CD14-positive monocyte (primary cell): ENCODE measurements at regions not wholly inside any gene's neighbourhood (a gene's known extent, or its start where the extent isn't known, plus 50 kb on each side); places are given as distances from the start of the nearest gene placed in this dataset.

ENCODE experiments used
- DNase-seq, 3 donors: peaks; one replicate each; pipeline ENCODE4 v3.0.0-alpha.2; 2011 to 2022
- H2AFZ ChIP-seq: 2 replicates; pipeline ENCODE4 v1.6.0; 2012; ENCODE audit warnings: mild to moderate bottlenecking, low read depth, low read length, inconsistent platforms; ENCODE audit not compliant: insufficient read depth, poor library complexity, severe bottlenecking
- H3K27ac ChIP-seq, 2 donors: 1 replicate in 1 of 2; 2 replicates in 1 of 2; pipeline ENCODE4 v1.5.1; 2012 to 2013; ENCODE audit warnings: low read length in 2 of 2, control low read depth in 1 of 2, inconsistent platforms in 1 of 2, low read depth in 1 of 2, mild to moderate bottlenecking in 1 of 2
- H3K27me3 ChIP-seq, 2 donors: one replicate each; pipeline versions ENCODE4 v1.6.0 to v1.6.1; 2011 to 2013; ENCODE audit warnings: low read length in 2 of 2; ENCODE audit not compliant: control insufficient read depth in 2 of 2, insufficient read depth in 2 of 2
- H3K36me3 ChIP-seq, 2 donors: replicated peaks in 1 of 2; 1 replicate in 1 of 2; 2 replicates in 1 of 2; pipeline versions ENCODE4 v1.5.1 to v1.6.1; 2012 to 2013; ENCODE audit warnings: low read length in 2 of 2, control low read depth in 1 of 2, inconsistent platforms in 1 of 2, mild to moderate bottlenecking in 1 of 2; ENCODE audit not compliant: insufficient read depth in 2 of 2, control insufficient read depth in 1 of 2
- H3K4me1 ChIP-seq, 2 donors: 1 replicate in 1 of 2; 2 replicates in 1 of 2; pipeline versions ENCODE4 v1.5.1 to v1.6.1; 2012 to 2013; ENCODE audit warnings: low read length in 2 of 2, control low read depth in 1 of 2, inconsistent platforms in 1 of 2, mild to moderate bottlenecking in 1 of 2, moderate library complexity in 1 of 2; ENCODE audit not compliant: insufficient read depth in 2 of 2, control insufficient read depth in 1 of 2
- H3K4me2 ChIP-seq: replicated peaks from 2 replicates; pipeline ENCODE3; 2012; ENCODE audit warnings: low read length, moderate library complexity, mild to moderate bottlenecking; ENCODE audit not compliant: poor library complexity, severe bottlenecking; ENCODE audit errors: extremely low read depth
- H3K4me3 ChIP-seq, 3 experiments: fragments of 200-600 bp in 1 of 3; sonication (generic) in 1 of 3; replicated peaks in 1 of 3; 1 replicate in 2 of 3; 2 replicates in 1 of 3; pipeline ENCODE4 v1.5.1; 2011 to 2013; ENCODE audit warnings: low read length in 3 of 3, mild to moderate bottlenecking in 3 of 3, control low read depth in 2 of 3, low read depth in 2 of 3, inconsistent platforms in 1 of 3, moderate library complexity in 1 of 3
- H3K79me2 ChIP-seq: 2 replicates; pipeline ENCODE4 v1.6.0; 2012; ENCODE audit warnings: mild to moderate bottlenecking, control low read depth, inconsistent platforms, low read length, moderate library complexity; ENCODE audit not compliant: insufficient read depth
- H3K9ac ChIP-seq: 2 replicates; pipeline ENCODE4 v1.6.0; 2017; ENCODE audit warnings: low read length, mild to moderate bottlenecking; ENCODE audit not compliant: insufficient read depth, poor library complexity, severe bottlenecking
- H3K9me3 ChIP-seq, 2 donors: replicated peaks in 1 of 2; 1 replicate in 1 of 2; 2 replicates in 1 of 2; pipeline versions ENCODE4 v1.5.1 to v1.6.1; 2012 to 2013; ENCODE audit warnings: low read length in 2 of 2, control low read depth in 1 of 2; ENCODE audit not compliant: control insufficient read depth in 1 of 2, insufficient read depth in 1 of 2
- H4K20me1 ChIP-seq: 2 replicates; pipeline ENCODE4 v1.6.0; 2012; ENCODE audit warnings: mild to moderate bottlenecking, low read length, control low read depth, moderate library complexity; ENCODE audit not compliant: insufficient read depth
- H3K27ac Mint-ChIP-seq, 7 donors: one replicate each; pipeline ENCODE4 v1.8.0; 2020; ENCODE audit warnings: mild to moderate bottlenecking in 7 of 7, mixed read lengths in 7 of 7, moderate library complexity in 6 of 7, inconsistent platforms in 2 of 7
- H3K27me3 Mint-ChIP-seq, 3 donors: one replicate each; pipeline ENCODE4 v1.8.0; 2021 to 2022; ENCODE audit warnings: low read depth in 3 of 3, mild to moderate bottlenecking in 3 of 3, mixed read lengths in 3 of 3, moderate library complexity in 3 of 3, inconsistent platforms in 1 of 3
- H3K36me3 Mint-ChIP-seq, 2 donors: one replicate each; pipeline ENCODE4 v1.8.0; 2020; ENCODE audit warnings: mixed read lengths in 2 of 2, inconsistent platforms in 1 of 2, mild to moderate bottlenecking in 1 of 2
- H3K4me1 Mint-ChIP-seq: one replicate; pipeline ENCODE4 v1.8.0; 2020; ENCODE audit warnings: mild to moderate bottlenecking, mixed read lengths
- H3K4me3 Mint-ChIP-seq, 2 donors: one replicate each; pipeline ENCODE4 v1.8.0; 2020; ENCODE audit warnings: mild to moderate bottlenecking in 2 of 2, mixed read lengths in 2 of 2, moderate library complexity in 1 of 2
- H3K9me3 Mint-ChIP-seq, 7 donors: one replicate each; pipeline ENCODE4 v1.8.0; 2020 to 2022; ENCODE audit warnings: mixed read lengths in 7 of 7, mild to moderate bottlenecking in 6 of 7, moderate library complexity in 6 of 7, inconsistent platforms in 2 of 7
- WGBS: methylation state at CpG from one replicate; pipeline ENCODE4 v1.1.5; 2013; ENCODE audit warnings: missing lambda C conversion rate; ENCODE audit not compliant: insufficient coverage; 5-methylcytosine and 5-hydroxymethylcytosine counted together
- intact Hi-C, 2 donors: fragments of 100-400 bp; cut with micrococcal nuclease; formaldehyde crosslinking; loops; one replicate each; pipeline versions ENCODE4 v1.15.0 to v1.15.1; 2023
- TF ChIP-seq, protein P1 (sequence below): fragments of 200-600 bp; IDR thresholded peaks from one replicate; pipeline ENCODE4 v1.8.0; 2022; ENCODE audit warnings: antibody characterized with exemption, mild to moderate bottlenecking

DNA sequence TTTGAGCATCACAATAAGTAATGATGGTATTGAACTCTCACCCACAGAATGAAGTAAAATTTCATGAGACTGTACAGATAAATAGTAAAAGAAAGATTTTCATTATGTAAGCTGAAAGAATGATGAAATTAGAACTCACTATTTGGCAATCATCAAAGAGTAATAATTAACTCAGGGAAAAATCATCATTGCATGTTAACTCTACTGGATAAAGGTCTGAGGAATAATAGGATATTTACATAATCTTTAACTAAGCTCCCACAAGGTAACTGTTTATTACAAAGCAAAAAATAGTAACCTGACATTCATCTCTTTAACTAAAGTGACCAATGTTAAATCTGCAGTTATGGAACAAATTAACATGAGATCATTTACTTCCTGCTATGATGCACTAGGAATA lies 739.9 kb downstream of the FAM181B start:
- H3K9ac ChIP-seq: no peak overlapping the region
- Mint-ChIP-seq H3K4me1 (no peaks in the 10 kb centered on the region), H3K4me3 (no peak overlapping the region), H3K9me3 (peaks cover 0 to 17% (median 3%) of the 10 kb centered on the region in 7 donors), H3K27me3 (no peaks in the 10 kb centered on the region), H3K27ac (no peak overlapping the region), H3K36me3 (no peaks in the 10 kb centered on the region)
- H3K27ac ChIP-seq: no peak overlapping the region
- H3K36me3 ChIP-seq: no peaks in the 10 kb centered on the region
- H3K27me3 ChIP-seq: no peaks in the 10 kb centered on the region
- H3K4me2 ChIP-seq: no peak overlapping the region
- peaks cover 10% of the 10 kb centered on the region in 2 donors for H3K9me3 ChIP-seq
- intact Hi-C loops: no loop called here
- no peak for DNase-seq
- H2AFZ ChIP-seq: no peak overlapping the region
- no peaks in the 10 kb centered on the region for H4K20me1 ChIP-seq
- H3K79me2 ChIP-seq: no peaks in the 10 kb centered on the region
- no peaks in the 10 kb centered on the region for H3K4me1 ChIP-seq
- TF ChIP-seq, protein P1, sequence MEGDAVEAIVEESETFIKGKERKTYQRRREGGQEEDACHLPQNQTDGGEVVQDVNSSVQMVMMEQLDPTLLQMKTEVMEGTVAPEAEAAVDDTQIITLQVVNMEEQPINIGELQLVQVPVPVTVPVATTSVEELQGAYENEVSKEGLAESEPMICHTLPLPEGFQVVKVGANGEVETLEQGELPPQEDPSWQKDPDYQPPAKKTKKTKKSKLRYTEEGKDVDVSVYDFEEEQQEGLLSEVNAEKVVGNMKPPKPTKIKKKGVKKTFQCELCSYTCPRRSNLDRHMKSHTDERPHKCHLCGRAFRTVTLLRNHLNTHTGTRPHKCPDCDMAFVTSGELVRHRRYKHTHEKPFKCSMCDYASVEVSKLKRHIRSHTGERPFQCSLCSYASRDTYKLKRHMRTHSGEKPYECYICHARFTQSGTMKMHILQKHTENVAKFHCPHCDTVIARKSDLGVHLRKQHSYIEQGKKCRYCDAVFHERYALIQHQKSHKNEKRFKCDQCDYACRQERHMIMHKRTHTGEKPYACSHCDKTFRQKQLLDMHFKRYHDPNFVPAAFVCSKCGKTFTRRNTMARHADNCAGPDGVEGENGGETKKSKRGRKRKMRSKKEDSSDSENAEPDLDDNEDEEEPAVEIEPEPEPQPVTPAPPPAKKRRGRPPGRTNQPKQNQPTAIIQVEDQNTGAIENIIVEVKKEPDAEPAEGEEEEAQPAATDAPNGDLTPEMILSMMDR: no peak
- no peak overlapping the region for H3K4me3 ChIP-seq

DNA sequence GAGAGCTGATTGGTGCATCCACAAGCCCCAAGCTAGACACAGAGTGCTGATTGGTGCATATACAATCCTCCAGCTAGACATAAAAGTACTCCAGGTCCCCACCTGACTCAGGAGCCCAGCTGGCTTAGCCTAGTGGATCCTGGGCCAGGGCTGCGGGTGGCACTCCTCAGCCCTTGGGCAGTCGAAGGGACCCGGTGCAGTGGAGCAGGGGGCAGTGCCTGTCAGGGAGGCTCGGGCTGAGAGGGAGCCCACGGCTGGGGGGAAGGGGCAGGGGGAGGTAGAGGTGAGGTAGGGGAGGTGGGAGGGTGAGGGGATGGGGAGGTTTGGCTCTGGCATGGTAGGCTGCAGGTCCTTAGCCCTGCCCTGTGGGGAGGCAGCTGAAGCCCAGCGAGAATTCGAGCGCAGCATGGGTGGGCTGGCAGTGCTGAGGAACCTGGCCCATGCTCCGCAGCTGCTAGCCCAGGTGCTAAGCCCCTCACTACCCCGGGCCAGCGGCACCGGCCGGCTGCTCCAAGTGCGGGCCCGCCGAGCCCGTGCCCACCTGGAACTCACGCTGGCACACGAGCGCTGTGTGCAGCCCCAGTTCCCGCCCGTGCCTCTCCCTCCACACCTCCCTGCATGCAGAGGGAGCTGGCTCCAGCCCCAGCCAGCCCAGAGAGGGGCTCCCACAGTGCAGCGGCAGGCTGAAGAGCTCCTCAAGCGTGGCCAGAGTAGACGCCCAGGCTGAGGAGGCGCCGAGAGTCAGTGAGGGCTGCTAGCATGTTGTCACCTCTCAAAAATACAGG lies 742.8 kb downstream of the FAM181B start:
- H2AFZ ChIP-seq: no peak overlapping the region
- H3K9ac ChIP-seq: no peak overlapping the region
- no peaks in the 10 kb centered on the region for H3K27me3 ChIP-seq
- DNase-seq: no peak
- no peak overlapping the region for H3K4me3 ChIP-seq
- H3K36me3 ChIP-seq: no peaks in the 10 kb centered on the region
- TF ChIP-seq, protein P1: no peak
- no peak overlapping the region for H3K27ac Mint-ChIP-seq
- no peak overlapping the region for H3K4me2 ChIP-seq
- no peak overlapping the region for H3K4me3 Mint-ChIP-seq
- intact Hi-C loops: no loop called here
- H3K36me3 Mint-ChIP-seq: no peaks in the 10 kb centered on the region
- peaks cover 17 to 21% of the 10 kb centered on the region in 2 donors for H3K9me3 ChIP-seq
- WGBS: 95% methylated on average over 19 of the region's 27 CpGs
- H3K4me1 ChIP-seq: no peaks in the 10 kb centered on the region
- H4K20me1 ChIP-seq: no peaks in the 10 kb centered on the region
- no peak overlapping the region for H3K27ac ChIP-seq
- no peaks in the 10 kb centered on the region for H3K4me1 Mint-ChIP-seq
- H3K79me2 ChIP-seq: no peaks in the 10 kb centered on the region
- peaks cover 2 to 18% (median 4%) of the 10 kb centered on the region in 7 donors for H3K9me3 Mint-ChIP-seq
- H3K27me3 Mint-ChIP-seq: no peaks in the 10 kb centered on the region
